GM19043 (cell line): ENCODE measurements at regions not wholly inside any gene's neighbourhood (a gene's known extent, or its start where the extent isn't known, plus 50 kb on each side); places are given as distances from the start of the nearest gene placed in this dataset.

Source experiments
- ATAC-seq: cut with Tn5 transposase; IDR thresholded peaks from one replicate; pipeline ENCODE4 v1.9.1; 2021; ENCODE audit warnings: low read depth; ENCODE audit not compliant: unreplicated experiment

GRCh38 chr2:56693501-56693900 lies 509.7 kb downstream of the CCDC85A start:
- no peak for ATAC-seq

GRCh38 chr2:56703001-56703400 lies 519.2 kb downstream of the CCDC85A start:
- no peak for ATAC-seq

- ATAC-seq: no peak
Measured at GRCh38 chr2:56705713-56706112, 521.9 kb downstream of the CCDC85A start.

GRCh38 chr2:56707218-56707617 lies 523.4 kb downstream of the CCDC85A start:
- ATAC-seq: no peak

GRCh38 chr2:56707650-56708049 lies 523.9 kb downstream of the CCDC85A start:
- ATAC-seq: no peak

- ATAC-seq: no peak
Measured at GRCh38 chr2:56709181-56709580, 525.4 kb downstream of the CCDC85A start.

- ATAC-seq: no peak
Measured at GRCh38 chr2:56713161-56713676, 529.4 kb downstream of the CCDC85A start.

- no peak for ATAC-seq
Measured at GRCh38 chr2:56713978-56714377, 530.2 kb downstream of the CCDC85A start.

- no peak for ATAC-seq
Measured at GRCh38 chr2:56714400-56714799, 530.6 kb downstream of the CCDC85A start.

GRCh38 chr2:56715683-56716082 lies 531.9 kb downstream of the CCDC85A start:
- ATAC-seq: no peak

- no peak for ATAC-seq
Measured at GRCh38 chr2:56718413-56718812, 534.6 kb downstream of the CCDC85A start.

GRCh38 chr2:56729212-56729611 lies 545.4 kb downstream of the CCDC85A start:
- no peak for ATAC-seq

GRCh38 chr2:56732946-56733345 lies 549.2 kb downstream of the CCDC85A start:
- no peak for ATAC-seq

- ATAC-seq: no peak
Measured at GRCh38 chr2:56739413-56739812, 555.6 kb downstream of the CCDC85A start.

- no peak for ATAC-seq
Measured at GRCh38 chr2:56741601-56742102, 557.9 kb downstream of the CCDC85A start.

- ATAC-seq: no peak
Measured at GRCh38 chr2:56743807-56744206, 560.0 kb downstream of the CCDC85A start.

- ATAC-seq: peak; percentile 49
Measured at GRCh38 chr2:56749152-56749752, 565.5 kb downstream of the CCDC85A start.

- no peak for ATAC-seq
Measured at GRCh38 chr2:56753182-56753581, 569.4 kb downstream of the CCDC85A start.

- ATAC-seq: no peak
Measured at GRCh38 chr2:56754066-56754615, 570.4 kb downstream of the CCDC85A start.

- no peak for ATAC-seq
Measured at GRCh38 chr2:56754627-56755026, 570.8 kb downstream of the CCDC85A start.

GRCh38 chr2:56757884-56758545 lies 574.2 kb downstream of the CCDC85A start:
- ATAC-seq: no peak

GRCh38 chr2:56763683-56764082 lies 579.9 kb downstream of the CCDC85A start:
- no peak for ATAC-seq
